IPS-NIHi11 (cell line): ENCODE measurements at regions not wholly inside any gene's neighbourhood (a gene's known extent, or its start where the extent isn't known, plus 50 kb on each side); places are given as distances from the start of the nearest gene placed in this dataset.
"Not testable (repeated sequence)": the region's sequence is repeated elsewhere in the genome, so short reads cannot be mapped to it uniquely, and the experiment has no call there.

Experiments
- DNase-seq: peaks from one replicate; pipeline ENCODE4 v3.0.0; 2012; ENCODE audit warnings: mixed read lengths, low spot score

DNA sequence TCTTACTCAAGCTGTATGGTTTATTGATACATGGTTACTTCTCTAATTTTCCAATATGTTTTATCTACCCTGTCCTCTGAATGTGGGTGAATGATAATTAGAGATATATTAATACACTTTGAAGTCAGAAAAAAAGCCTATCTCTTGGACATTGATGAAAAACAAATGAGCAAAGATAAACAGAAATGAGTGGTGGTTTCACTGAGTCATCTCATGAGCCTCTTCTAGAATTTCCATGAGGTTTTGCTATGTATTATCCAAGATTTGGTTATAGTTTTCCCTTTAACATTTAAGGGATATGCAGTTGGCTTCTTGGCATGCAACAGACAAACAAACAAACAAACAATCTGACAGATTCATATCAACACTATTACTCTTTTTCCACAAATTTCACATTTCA lies 586.8 kb downstream of the RFPL4B start:
- no peak for DNase-seq

GRCh38 chr6:112934433-112935327 lies 587.5 kb downstream of the RFPL4B start:
- DNase-seq: no peak

GRCh38 chr6:112935402-112936078 lies 588.4 kb downstream of the RFPL4B start:
- DNase-seq: no peak

- DNase-seq: no peak
Measured at GRCh38 chr6:112936079-112936472, 588.9 kb downstream of the RFPL4B start.

DNA sequence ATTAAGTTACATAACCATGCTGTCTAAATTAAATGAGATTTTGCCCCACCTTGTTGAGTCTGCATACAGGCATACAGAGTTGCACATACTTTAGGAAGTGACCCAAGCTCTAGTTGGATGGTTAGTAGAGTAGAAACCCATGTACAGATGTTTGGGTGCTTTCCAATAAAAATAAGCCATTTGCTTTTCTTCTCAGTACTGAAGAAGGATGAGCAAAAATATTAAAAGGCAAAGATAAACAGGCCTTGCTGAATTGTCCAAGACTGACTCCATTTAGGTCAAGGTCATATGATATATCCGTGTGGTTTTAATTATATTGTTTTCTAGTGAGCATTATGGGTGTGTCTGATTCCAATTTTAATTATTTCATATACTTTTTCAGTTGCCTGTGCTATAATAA lies 589.4 kb downstream of the RFPL4B start:
- DNase-seq: no peak

DNA sequence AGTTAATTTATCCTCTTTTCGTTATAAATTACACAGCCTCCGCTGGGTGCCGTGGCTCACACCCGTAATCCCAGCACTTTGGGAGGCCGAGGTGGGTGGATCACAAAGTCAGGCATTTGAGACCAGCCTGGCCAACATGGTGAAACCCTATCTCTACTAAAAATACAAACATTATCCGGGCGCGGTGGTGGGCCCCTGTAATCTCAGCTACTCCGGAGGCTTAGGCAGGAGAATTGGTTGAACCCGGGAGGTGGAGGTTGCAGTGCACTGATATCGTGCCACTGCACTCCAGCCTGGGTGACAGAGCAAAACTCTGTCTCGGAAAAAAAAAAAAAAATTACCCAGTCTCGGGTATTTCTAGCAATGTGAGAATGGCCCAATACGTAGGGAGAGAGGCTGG lies 590.6 kb downstream of the RFPL4B start:
- not testable (repeated sequence) for DNase-seq

- DNase-seq: no peak
Measured at GRCh38 chr6:112938650-112939049, 591.5 kb downstream of the RFPL4B start.

DNA sequence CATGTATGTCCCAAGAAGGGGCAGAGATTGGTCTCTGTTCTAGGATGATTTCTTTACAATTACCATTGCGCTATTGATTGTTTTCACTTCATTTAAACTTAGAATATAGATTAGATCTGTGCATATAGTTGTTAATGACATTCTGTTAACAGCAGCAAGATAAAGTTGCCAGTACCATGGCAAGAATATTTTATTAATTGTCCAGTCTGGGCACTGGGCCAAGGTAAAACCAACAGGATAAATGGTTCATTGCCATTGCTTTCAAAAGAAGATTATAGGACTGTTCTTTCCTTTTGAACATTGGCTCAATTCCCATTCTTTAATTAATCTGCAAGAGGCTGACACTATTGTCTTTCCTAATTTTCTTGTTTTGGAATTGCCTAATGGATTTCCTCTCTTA lies 592.4 kb downstream of the RFPL4B start:
- no peak for DNase-seq

DNA sequence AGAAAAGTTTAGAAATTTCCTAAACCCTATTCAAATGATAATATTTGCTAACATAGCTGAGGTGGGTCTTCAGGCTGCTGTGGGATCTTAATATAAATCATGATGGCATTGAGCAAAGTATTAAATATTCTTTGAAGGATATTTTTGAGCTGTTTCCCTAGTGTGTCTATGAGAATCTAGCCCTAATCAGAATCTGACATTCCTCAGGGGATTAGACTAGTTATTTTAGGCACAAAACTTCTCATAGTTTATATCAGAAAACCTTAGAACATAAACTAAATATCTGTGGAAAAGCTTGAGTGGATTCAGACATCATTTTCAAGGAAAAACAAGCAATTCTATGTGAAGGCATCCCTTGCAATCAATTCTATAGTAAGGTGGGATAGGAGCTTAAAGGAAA lies 594.5 kb downstream of the RFPL4B start:
- DNase-seq: no peak

DNA sequence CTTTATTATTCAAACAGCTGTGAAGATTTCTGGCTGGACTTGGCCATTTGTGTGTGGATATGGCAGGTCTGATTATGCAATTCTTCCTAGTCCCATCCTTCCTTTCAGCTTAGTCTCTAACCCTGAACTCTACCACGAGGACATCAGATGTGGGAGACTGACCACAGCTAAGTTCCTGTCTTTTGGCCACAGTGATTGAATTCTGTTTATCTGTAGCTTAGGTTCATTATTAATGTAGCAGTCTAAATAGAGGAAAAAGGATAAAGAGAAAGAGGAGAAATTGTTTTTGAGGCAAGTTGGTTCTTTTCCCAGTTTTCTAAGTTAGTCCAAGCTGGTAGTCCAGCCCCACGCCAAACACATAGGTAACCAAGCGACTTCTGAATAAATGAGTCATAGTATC lies 598.9 kb downstream of the RFPL4B start:
- DNase-seq: no peak

DNA sequence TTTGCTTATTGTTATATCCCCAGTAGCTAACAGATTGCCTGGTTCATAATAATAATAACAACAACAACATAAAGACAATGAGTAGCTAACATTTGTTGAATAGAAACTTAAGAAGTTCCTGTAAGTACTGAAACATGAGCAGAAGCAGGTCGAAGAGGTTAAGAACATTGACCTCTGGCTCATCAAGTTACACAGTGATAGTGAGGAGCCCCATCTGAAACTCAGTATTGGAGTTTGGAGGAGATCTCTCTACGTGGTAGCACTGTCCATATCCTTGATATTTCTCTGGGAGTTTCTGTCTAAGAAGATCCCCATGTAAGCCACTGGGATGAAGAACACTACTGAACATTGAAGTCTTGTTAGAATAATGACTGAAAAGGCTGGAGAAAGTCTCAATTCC lies 600.4 kb downstream of the RFPL4B start:
- DNase-seq: no peak

- DNase-seq: no peak
Measured at GRCh38 chr6:112951829-112952228, 604.7 kb downstream of the RFPL4B start.

- not testable (repeated sequence) for DNase-seq
Measured at GRCh38 chr6:112955743-112956142, 608.6 kb downstream of the RFPL4B start.

DNA sequence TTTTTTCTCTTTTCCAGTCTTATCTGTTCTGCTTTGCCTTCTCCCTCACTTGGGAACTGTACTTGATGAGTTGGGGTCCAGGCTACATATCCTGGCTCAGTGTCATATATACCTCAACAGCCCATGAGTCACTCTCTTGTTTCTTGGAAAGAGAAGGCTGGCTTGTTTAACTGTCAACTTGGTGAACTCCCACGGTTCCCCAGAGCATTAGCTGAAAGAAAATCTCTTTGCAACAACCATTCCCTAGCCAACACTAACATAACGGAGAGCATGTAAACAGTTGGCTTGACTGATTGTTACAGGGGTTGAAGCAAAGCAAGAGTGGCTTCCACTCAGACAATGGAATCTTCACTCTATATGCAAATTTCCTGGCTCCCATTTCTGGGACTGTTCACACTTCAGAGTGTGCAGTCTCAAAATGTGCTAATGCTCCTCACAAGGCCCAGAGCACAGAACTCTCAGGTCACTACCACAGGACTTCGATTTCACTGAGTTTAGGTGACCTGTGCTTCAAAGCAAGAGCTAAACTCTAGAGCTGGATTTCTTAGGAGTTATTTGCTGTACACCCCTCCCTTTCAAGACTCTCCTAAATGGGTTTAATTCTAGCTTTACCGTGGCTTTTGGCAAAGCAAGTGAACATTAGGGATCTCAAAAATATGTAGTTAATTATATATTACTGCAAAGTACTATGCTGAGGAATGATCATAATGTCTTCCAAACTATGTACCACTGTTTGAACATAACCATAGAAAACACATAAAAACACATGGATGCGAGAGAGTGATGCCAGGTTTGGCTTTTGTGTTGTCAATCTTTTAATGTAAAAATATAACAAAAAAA lies 609.8 kb downstream of the RFPL4B start:
- DNase-seq: no peak

DNA sequence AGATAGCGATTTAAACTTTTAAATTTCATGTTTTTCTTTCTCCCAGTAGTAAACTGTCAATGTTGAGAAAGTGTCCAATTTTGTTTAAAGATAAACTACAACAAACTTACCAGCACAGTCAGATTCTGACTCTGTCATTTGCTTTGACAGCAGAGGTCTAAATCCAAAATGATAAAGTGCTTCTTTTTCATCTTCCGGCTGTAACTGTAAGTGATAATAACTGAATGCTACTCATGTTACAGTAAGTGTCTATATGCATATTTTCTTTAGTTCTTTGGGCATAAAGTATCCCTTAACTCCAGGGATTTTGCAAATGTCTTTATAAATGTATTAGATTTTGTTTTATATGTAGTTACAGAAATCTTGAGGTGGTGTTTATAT lies 610.4 kb downstream of the RFPL4B start:
- DNase-seq: no peak

DNA sequence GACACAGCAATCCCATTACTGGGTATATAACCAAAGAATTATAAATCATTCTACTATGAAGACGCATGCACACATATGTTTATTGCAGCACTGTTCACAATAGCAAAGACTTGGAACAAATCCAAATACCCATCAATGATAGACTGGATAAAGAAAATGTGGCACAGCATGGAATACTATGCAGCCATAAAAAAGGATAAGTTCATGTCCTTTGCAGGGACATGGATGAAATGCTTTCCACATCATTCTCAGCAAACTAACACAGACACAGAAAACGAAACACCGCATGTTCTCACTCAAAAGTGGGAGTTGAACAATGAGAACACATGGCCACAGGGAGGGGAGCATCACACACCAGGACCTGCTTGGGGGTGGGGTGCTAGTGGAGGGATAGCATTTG lies 613.0 kb downstream of the RFPL4B start:
- DNase-seq: not testable (repeated sequence)

GRCh38 chr6:112967974-112968373 lies 620.8 kb downstream of the RFPL4B start:
- DNase-seq: no peak

GRCh38 chr6:112971651-112972050 lies 624.5 kb downstream of the RFPL4B start:
- DNase-seq: no peak

GRCh38 chr6:112974931-112975330 lies 627.8 kb downstream of the RFPL4B start:
- DNase-seq: not testable (repeated sequence)

- not testable (repeated sequence) for DNase-seq
Measured at GRCh38 chr6:112976579-112976978, 629.4 kb downstream of the RFPL4B start.

GRCh38 chr6:112979830-112980229 lies 632.7 kb downstream of the RFPL4B start:
- no peak for DNase-seq

- DNase-seq: no peak
Measured at GRCh38 chr6:112980676-112981075, 633.5 kb downstream of the RFPL4B start.
